HG03280 (cell line): ENCODE measurements at regions not wholly inside any gene's neighbourhood (a gene's known extent, or its start where the extent isn't known, plus 50 kb on each side); places are given as distances from the start of the nearest gene placed in this dataset.

Source experiments
- ATAC-seq: cut with Tn5 transposase; IDR thresholded peaks from one replicate; pipeline ENCODE4 v1.9.1; 2021; ENCODE audit warnings: mild to moderate bottlenecking, moderate library complexity; ENCODE audit not compliant: unreplicated experiment

DNA sequence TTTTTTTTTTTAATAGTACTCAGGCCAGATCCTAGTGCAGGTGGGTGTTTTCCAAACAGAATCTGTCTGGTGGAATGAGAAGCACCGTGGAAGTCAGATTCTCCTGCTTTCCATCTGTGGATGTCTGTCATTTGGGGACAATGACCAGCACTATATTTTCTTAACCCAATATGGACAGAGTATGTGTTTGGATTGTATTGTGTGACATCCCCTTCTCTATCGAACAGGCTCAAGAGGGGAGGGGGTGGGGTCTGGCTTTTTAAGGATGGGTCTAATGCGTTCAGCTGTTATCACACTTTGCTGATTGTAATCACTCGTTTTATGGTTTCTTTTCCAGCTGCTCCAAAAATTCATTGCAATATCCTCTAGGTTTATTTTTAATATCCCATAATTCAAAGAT, 197.5 kb upstream of the CEP162 start:
- ATAC-seq: no peak

DNA sequence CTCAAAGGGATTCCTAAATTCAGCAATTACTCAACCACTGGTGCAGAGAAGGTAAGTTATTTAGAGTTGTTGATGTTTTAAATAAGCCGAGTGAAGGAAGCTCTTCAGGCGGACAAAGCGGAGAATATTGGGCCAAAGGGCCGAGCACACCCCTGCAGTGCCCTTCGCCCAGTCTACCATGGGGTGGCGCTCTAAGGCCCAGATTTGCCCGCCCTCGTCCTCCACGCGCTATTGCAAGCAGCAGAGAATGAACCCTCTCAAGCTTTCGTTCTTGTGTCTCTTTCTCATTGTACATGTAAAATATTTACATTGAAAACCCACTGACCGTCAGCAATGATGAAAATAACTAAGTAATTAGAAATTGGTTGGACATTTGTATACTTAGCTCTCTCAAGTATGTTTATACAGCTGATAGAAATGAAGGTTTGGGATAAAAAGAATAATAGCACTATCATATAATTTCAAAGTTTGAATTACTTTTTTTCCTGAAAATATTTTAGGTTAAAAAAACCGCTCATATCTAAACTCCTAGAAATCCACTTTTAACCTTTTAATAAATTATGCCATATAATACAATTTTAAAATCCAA, 195.0 kb upstream of the CEP162 start:
- ATAC-seq: no peak

DNA sequence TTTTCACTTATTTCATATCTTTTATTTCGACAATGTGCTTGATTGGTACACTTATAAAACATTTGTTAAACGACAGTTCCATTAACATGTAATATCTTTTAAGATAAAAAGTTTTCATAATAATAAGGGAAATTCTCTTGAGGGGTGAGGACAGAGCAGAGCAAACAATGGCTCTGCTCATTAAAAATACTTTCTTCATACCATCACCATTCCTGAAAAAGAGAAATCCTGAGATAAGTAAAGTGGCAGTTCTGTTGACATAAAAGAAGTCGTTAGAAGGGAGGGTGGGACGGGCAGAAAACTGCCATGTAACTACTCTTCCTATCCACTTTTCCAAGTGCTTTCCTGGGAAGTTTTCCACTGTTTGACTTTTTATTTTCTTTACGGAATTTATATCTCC, 193.6 kb upstream of the CEP162 start:
- no peak for ATAC-seq

DNA sequence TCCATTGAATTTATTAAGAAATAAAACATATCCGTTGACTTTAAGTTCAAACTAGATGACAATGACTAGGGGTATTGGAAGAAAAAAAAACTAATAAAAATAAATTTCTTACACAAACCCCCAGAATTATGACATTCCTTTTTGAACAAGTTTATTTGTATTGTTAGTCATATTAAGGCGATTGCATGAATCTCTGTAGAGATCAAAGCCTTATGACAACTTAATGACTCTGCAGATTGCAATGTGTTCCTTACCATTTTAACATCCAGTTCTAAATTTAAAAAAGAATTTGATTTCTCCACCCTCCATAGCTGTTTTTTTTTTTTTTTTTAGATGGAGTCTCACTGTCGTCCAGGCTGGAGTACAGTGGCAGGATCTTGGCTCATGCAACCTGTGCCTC, 189.8 kb upstream of the CEP162 start:
- ATAC-seq: no peak

DNA sequence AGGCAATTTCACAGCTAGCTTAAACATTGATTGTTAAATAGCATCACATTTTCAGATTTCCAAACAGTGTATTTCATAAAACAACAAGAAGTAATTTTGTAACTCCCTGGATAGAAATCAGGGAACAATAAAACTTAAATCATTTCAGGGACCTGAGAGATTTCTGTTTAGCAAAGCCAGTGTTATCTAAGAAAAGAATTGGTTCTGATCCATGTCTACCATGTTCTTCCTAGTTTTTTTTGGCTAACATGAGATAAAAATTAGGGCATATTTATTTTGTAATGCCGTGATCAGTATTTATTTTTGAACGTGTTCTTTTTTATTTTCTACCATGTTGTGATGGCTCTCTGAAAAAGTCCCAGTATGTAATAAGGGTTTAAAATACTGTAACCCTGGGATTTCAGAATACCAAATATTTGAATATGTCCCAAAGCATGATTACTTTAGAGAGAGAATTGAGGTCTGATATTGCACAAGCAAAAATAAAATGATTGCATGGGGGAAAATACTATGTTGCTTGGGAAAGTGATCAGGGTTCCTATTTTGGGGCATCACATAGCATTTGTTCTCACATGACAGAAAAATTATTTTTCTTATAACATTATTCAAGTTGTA, 188.7 kb upstream of the CEP162 start:
- ATAC-seq: no peak

DNA sequence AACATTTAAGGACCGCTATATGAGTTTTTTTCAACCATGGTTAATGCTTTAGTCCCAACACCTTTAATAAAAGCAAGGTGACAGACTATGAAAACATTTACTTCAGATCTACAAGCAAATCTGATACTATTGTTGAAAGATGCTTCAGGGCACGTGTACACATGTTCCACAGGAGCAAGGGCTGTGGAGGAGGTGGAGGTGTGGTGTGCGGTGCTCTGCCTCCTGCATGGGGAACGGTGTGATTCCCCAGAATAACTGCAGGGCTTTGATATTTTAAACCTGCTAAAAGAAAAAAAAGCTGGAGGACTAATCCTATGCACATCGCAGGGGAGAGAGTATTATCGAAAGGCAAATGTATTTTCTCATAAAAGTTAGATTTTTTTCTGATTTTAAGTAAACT, 188.1 kb upstream of the CEP162 start:
- ATAC-seq: no peak

DNA sequence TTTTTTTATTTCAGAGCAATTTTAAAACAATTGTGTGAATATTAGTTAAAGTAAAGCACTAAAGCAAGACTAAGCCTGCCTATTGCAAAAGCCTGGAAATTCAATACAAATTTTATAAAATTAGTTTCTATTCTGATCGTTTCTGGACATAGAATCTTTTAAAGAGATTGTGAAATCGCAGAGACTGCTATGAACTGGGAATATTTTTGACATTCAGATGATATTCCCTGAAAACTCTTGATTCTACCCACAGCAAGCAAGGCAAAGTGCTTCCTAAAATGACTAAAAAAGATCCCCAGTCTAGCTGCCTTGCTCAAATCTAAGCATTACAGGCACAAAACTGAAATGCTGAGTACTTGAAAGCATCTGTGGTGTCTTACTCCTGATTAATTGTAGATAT, 187.6 kb upstream of the CEP162 start:
- no peak for ATAC-seq

DNA sequence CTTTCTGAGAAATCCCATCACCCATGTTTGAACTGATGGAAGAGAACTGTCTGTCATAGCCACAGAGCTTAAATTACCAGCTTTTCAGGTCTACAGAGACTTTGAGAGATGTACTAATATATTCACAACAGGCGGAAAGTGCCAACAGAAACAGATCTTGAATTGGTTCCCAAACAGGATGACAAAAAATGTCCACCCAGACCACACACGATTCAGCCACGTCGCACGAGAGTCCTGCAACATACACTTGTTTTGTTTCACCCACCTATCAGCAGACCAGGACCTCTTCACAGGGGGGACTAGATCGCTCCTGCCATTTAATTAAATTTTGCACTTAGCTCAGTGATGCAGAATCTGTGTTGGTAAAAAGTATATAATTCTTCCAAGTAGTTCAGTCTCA, 187.1 kb upstream of the CEP162 start:
- ATAC-seq: no peak

DNA sequence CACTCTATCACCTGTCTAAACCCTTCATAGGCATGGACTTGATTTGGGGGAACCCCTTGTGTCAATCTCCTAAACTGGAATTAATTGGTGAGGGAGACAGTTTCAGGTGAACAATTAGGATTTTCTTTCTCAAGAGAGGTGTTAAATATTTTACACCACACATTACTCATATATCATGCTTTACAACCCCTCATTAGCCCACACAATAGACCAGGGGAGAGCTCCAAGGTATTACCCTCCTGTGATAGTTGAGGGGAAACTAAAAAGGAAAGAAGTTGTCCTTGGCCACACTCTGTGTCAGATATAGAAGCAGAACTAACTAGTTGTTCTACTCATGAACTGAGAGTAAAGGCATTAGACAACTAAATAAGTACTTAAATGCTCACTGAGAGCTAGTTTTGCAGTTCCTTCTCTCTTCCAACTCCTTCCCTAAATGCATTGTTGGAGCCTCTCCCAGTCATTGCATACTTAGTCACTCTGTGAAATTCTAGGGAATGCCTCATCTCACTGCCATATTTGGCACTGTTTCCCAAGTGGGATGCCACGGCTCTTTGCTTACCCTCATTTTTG, 183.7 kb upstream of the CEP162 start:
- ATAC-seq: no peak

DNA sequence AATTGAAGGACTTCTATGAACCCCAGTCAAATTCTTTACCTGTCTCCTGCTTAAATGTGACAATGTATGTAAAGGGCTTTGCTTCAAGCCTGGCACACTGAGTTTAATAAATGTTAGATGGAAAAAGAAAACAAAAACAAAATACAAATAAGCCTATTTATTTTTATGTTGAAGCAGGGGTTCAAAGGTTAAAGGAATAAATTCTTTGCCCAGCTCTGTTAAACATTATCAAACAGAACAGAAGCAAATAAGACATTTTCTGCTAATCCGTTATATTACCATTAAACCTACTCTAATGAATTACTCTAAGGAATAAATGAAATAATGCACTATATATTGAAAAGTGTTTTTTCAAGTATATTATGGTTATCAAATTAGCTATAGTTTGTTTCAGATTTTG, 182.5 kb upstream of the CEP162 start:
- no peak for ATAC-seq

DNA sequence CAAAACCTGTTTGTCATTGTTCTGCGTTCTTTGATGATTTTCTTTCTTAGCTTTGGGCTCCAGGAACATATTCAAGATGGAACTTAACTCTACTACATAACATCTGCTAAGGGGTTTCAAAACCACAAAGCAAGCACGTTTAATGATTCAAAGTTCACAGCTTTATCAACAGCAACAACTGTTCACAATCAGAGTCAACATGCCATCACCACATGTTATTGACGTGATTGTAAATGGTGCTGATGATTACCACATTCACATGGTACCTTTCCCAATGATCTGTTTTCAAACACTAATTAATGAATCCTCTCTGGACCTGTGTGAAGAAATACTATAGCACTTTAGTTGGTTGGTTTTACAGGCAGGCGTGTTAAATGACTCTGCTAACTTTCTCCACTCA, 180.6 kb upstream of the CEP162 start:
- no peak for ATAC-seq

DNA sequence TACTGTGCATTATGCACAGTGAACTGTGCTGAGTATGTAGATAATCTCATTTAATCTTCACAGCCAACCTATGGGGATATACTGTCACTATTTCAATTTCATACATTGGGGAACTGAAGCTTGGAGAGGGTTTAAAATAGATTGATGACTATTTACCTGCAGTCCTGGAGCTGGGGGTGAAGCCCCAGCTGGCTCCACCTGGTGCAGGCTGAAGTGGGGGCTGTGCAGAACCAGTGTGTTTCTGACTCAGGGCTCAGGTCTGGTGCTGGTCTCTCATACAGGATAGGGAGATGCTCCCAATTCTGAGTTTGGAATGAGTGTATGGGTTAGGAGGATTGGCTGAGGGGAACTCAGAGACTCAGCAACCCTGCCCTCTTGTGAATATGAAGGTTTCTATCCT, 176.1 kb upstream of the CEP162 start:
- ATAC-seq: no peak

DNA sequence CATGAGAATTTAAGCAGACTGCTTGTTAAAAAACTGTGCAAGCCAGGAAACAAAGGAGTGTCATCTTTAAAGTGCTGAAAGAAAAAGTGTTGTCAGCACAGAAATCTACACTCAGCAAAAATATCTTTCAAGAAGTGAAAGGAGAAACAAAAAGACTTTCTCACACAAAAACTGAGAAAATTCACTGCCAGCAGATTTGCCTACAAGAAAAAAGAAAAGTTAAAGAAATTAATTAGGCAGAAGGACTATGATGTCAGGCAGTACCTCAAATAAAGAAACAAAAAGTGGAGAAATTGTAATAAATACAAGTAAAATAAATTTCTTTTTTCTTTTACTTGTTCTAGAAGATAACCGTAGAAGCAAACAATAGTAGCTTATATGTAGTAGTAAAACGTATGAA, 171.6 kb upstream of the CEP162 start:
- no peak for ATAC-seq

DNA sequence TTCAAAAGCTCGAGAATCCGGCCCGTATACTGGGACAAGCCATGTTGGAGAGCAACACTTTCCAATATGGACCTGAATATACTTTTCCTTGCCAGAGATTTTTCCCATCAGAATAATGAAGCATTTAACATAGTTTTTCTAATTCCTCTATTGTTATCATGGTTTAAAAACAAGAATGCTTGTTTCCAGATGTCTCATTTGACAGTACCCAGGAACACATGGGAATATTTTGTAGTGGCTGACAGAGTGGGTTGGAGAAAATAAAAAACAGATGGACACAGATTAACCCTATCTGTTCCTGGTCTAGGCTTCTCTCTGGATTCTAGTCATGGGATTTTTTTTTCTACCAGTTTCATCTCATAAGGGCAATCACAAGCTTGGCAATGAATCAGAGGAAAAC, 164.8 kb upstream of the CEP162 start:
- no peak for ATAC-seq

DNA sequence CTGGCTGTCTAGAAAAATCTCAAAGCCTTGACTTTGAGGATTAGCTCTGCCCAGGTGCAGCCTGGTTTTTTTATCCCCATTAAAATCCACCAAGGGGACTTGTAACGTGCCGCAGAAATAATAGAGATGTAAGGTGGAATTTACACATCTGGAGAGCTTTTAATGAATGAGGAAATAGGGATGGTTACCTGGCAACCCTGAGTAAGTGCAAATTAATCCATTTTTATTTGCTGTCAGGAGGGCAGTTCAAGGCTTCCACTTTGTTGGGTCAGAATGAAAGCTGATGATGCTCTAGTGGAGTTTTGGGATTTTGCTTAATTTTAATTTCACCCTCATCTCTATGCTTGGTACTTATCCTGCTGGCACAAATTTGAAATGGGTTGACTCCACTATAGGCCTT, 163.4 kb upstream of the CEP162 start:
- ATAC-seq: no peak

DNA sequence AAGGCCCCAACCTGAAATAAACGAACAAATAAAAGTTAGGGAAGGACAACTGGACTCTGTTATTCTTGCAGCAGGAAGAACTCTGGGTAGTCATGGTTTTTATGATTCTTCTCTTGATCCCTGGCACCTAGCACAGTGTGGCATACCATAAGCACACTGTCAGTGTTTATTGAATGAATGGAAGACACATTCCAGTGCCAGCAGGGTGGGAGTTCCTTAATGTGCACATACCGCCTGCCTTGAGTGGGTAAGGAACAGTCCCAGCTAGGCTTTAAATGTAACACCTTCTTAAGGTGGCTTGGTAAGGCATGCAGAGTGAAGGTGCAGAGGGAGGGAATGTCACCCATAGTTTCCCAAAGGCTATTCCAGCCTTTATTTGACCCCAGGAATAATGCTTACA, 162.9 kb upstream of the CEP162 start:
- ATAC-seq: no peak

DNA sequence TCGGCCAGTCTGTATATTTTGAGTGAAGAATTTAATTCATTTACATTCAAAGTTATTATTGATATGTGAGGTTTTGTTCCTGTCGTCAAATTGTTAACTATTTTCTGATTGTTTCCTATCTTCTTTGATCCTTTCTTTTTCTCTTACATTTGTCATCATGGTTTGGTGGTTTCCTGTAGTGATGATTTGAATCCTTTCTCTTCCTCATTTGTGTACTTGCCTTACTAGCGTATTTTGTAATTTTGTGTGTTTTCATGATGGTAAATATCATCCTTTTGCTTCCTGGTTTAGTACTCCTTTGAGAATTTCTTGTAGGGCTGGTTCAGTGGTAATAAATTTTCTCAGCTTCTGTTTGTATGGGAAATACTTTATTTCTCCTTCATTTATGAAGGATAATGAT, 151.7 kb upstream of the CEP162 start:
- no peak for ATAC-seq

DNA sequence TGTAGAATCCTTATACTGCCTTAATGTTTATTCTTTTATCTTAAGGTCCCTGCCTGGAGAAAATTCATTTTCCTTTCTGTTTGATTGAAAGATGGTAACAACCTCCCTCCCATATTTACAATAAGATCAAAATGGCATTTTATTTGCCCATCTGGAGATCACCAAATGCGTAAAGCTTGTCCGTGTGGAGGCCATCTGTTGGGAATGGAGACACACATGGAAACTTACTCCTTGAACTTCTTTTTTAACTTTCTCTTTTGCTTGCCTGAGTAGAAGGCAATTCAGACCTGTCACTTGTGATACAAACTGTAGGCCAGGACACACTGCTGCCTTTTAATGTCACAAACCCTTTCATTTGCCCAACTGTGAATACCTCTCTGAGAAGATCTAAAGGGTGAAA, 144.8 kb upstream of the CEP162 start:
- ATAC-seq: no peak

DNA sequence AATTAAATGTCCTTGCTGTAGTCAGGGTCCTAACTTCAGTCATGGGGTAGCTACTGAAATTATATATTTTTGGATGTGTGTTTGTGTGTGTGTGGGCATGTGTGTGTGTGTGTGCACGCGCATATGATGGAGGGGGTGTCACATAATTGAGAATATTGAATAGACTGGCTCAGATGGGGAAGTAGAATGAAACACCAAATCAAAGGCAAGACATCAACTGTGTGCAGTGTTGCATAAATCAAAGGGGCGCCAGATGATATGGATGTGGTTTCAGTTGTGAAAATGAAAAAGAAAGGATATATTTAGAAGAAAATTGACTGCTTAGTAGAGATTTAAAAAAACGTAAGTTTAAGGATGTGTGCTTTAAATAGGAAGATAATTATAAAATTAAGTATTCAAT, 144.2 kb upstream of the CEP162 start:
- no peak for ATAC-seq

DNA sequence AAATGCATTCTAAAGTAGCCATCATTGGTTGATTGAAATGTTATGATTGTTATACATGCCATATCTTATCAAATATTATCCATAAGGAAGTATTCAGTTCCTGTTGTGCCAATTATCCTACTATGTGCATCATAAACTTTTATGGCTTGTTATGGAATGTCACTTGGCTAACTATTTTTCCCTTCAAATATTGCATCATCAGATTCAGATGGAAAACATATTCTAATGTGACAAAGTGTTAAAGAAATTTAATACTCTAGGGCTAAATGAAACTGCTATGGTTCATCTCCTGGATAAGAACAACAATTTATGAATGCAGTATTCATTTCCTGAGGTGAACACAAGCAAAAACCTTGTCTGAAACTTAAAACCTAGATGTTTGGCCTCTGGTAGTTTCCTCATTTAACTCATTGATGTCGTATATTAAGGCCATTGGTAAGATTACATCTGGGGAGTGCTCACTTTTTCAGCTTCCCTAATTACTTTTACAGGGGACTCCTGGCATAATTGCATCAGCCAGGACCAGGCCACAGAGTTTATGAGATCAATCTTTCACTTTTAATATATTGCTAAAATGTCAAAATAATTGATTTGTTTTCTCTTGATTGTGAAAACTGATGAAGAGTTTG, 134.9 kb upstream of the CEP162 start:
- no peak for ATAC-seq

DNA sequence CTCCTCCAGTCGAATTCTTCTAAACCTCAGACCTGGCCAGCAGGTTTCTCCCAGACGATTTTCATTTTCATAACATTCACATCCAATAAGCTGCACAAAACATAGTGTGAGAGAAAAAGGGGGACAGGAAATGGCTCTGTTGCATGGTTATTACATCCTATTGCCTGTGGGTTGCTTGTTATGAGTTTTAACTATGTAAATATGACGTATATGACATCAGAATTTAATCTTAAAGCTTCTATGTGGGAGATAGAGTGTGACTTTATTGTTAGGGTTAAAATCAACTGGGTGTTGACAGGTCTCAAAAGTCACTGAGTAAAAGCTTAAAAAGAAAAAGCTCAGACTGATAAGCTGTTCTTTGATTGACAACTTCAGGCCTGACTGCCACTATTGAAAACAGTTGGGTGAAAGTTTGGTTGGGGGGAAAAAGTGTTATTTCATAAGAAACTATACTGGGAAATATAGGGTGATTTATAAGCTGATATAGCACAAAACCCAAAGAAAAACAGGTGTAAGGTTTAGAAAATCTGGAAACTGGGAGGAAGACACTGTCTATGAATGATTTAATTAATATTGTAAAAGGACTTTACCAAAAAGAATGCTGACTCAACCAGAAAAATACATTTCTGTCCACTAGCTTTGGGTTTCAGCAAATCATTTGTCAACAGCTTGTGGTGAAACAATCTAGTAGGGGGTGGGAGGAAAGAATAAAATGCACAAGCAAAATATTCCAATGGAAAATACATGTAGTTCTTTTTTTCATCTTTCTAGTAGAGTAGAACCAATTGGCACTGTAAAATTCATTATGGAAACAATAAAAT, 134.1 kb upstream of the CEP162 start:
- ATAC-seq: no peak

DNA sequence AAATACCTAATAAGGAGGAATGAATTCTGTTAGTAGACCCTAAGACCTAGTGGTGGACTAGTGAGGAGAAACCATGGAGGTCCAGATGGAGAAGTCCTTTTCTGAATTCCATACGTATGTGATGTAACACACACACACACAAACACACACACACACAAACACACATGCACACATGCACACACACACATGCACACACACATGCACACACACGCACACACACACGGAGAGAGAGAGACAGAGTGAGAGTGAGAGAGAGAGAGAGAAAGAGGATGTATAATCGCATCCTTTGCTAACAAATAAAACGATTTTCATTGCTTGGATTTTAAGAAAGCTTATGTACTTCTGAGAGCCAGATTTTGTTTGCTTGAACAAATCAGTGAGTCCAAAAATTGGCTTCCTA, 132.6 kb upstream of the CEP162 start:
- no peak for ATAC-seq
